Transverse colon (tissue), 4 donors: ENCODE measurements at regions not wholly inside any gene's neighbourhood (a gene's known extent, or its start where the extent isn't known, plus 50 kb on each side); places are given as distances from the start of the nearest gene placed in this dataset.

ENCODE experiments used
- DNase-seq: peaks from one replicate; pipeline ENCODE4 v3.0.0-alpha.2; 2019
- H3K27ac ChIP-seq, 4 donors: fragments of 200-600 bp; sonication (generic); 2 replicates each; pipeline ENCODE4 v1.5.1; 2016 to 2018; ENCODE audit warnings: inconsistent platforms in 4 of 4
- H3K27me3 ChIP-seq: fragments of 200-600 bp; sonication (generic); 2 replicates; pipeline ENCODE4 v1.5.1; 2017; ENCODE audit warnings: inconsistent platforms
- H3K36me3 ChIP-seq, 4 donors: fragments of 200-600 bp; sonication (generic); 2 replicates each; pipeline ENCODE4 v1.5.1; 2017 to 2019; ENCODE audit warnings: inconsistent platforms in 4 of 4
- H3K4me1 ChIP-seq, 4 donors: fragments of 200-600 bp; sonication (generic); 2 replicates each; pipeline ENCODE4 v1.5.1; 2017 to 2020; ENCODE audit warnings: inconsistent platforms in 4 of 4
- H3K4me3 ChIP-seq, 4 donors: fragments of 200-600 bp; sonication (generic); 1 replicate in 1 of 4; 2 replicates in 3 of 4; pipeline versions ENCODE4 v1.5.1 to v1.6.1; 2017 to 2019; ENCODE audit warnings: inconsistent platforms in 4 of 4
- H3K9me3 ChIP-seq, 2 donors: fragments of 200-600 bp; sonication (generic); 2 replicates each; pipeline ENCODE4 v1.5.1; 2017 to 2019; ENCODE audit warnings: inconsistent platforms in 2 of 2
- CTCF ChIP-seq, 5 experiments: fragments of 200-600 bp in 3 of 5; fragments of 450-650 bp in 2 of 5; sonication (generic) in 3 of 5; IDR thresholded peaks; 1 replicate in 2 of 5; 2 replicates in 3 of 5; pipeline ENCODE4 v1.5.1; 2016 to 2017; ENCODE audit warnings: antibody characterized with exemption in 5 of 5, inconsistent platforms in 3 of 5, mild to moderate bottlenecking in 2 of 5, moderate library complexity in 1 of 5
- EP300 ChIP-seq: sonication (generic); formaldehyde crosslinking; IDR thresholded peaks from one replicate; pipeline ENCODE4 v1.6.1; 2017; ENCODE audit warnings: antibody characterized with exemption, low read depth
- POLR2A ChIP-seq: fragments of 450-650 bp; IDR thresholded peaks from one replicate; pipeline ENCODE4 v1.6.1; 2016; ENCODE audit warnings: antibody characterized with exemption, mild to moderate bottlenecking, moderate library complexity
- POLR2AphosphoS5 ChIP-seq, 3 donors: sonication (generic); formaldehyde crosslinking; IDR thresholded peaks; one replicate each; pipeline ENCODE4 v1.6.1; 2016; ENCODE audit warnings: antibody characterized with exemption in 3 of 3
- WGBS, 2 donors: methylation state at CpG; one replicate each; pipeline ENCODE4 v1.1.5; 2018; ENCODE audit warnings: low coverage in 1 of 2; 5-methylcytosine and 5-hydroxymethylcytosine counted together
- in situ Hi-C, 4 donors: fragments of 200-750 bp; cut with MboI; loops; one replicate each; pipeline versions ENCODE4 v1.15.0 to v1.15.1; 2017; ENCODE audit warnings: low sequenced_read_pairs in 3 of 4, low pct_ligation_motif_present in 1 of 4, low pct_unique_long_range_greater_than_20kb in 1 of 4
- intact Hi-C: fragments of 100-400 bp; cut with DNase I; formaldehyde crosslinking; loops from one replicate; pipeline ENCODE4 v1.15.1; 2023; ENCODE audit warnings: low total_unique reads

- TF ChIP-seq CTCF (IDR thresholded peaks at IDR 0.05), result no peak
- no peak for TF ChIP-seq POLR2AphosphoS5 (IDR thresholded peaks at IDR 0.05)
- TF ChIP-seq EP300, result no peak
- TF ChIP-seq POLR2A, result no peak
- 65% methylated on average over 14 of the region's 14 CpGs; no CpG with 5 or more reads in 1 of the 2 donors for WGBS, 2 donors
- in situ Hi-C loops, result no loop called here
- Histone ChIP-seq H3K27me3 (no peaks in the 10 kb centered on the region), H3K9me3 (no peaks in the 10 kb centered on the region), H3K27ac (no peak overlapping the region), H3K4me3 (peak overlapping the region in 2 of 4 donors; percentile 9 to 34), H3K4me1 (peaks cover 0 to 7% (median 0%) of the 10 kb centered on the region in 4 donors), H3K36me3 (no peaks in the 10 kb centered on the region)
- DNase-seq, result no peak
- intact Hi-C loops, result no loop called here
Observed at GRCh38 chr6:90413396-90413795, 116.8 kb upstream of the BACH2 start.

- H3K27me3 ChIP-seq, result no peaks in the 10 kb centered on the region
- TF ChIP-seq POLR2A (no peak), CTCF (IDR thresholded peaks at IDR 0.05) (no peak), EP300 (no peak), POLR2AphosphoS5 (IDR thresholded peaks at IDR 0.05) (no peak)
- H3K27ac ChIP-seq, result no peak overlapping the region
- peaks cover 0 to 7% (median 0%) of the 10 kb centered on the region in 4 donors for H3K4me1 ChIP-seq
- no peaks in the 10 kb centered on the region for H3K36me3 ChIP-seq
- no peaks in the 10 kb centered on the region for H3K9me3 ChIP-seq
- intact Hi-C loops (no loop called here), in situ Hi-C loops (no loop called here)
- 82 to 89% methylated on average over 1 to 3 of the region's 3 CpGs for whole genome bisulfite sequencing, 2 donors
- H3K4me3 ChIP-seq, result no peak overlapping the region
- DNase-seq, result no peak
Observed at GRCh38 chr6:90412538-90413369, 116.1 kb upstream of the BACH2 start.

GRCh38 chr6:90411292-90411781 is 114.7 kb upstream of the BACH2 start:
- Histone ChIP-seq H3K36me3 (no peaks in the 10 kb centered on the region), H3K27ac (no peak overlapping the region), H3K9me3 (no peaks in the 10 kb centered on the region), H3K27me3 (no peaks in the 10 kb centered on the region), H3K4me1 (peaks cover 0 to 7% (median 0%) of the 10 kb centered on the region in 4 donors), H3K4me3 (no peak overlapping the region)
- DNase-seq, result no peak
- in situ Hi-C loops (no loop called here), intact Hi-C loops (no loop called here)
- TF ChIP-seq POLR2A (no peak), POLR2AphosphoS5 (IDR thresholded peaks at IDR 0.05) (no peak), EP300 (no peak), CTCF (IDR thresholded peaks at IDR 0.05) (no peak)
- 51 to 65% methylated on average over 6 to 7 of the region's 7 CpGs for WGBS, 2 donors

- in situ Hi-C loops, result no loop called here
- no peaks in the 10 kb centered on the region for H3K9me3 ChIP-seq
- peaks cover 0 to 7% (median 0%) of the 10 kb centered on the region in 4 donors for H3K4me1 ChIP-seq
- TF ChIP-seq POLR2AphosphoS5 (IDR thresholded peaks at IDR 0.05), result no peak
- no peak for TF ChIP-seq CTCF (IDR thresholded peaks at IDR 0.05)
- no peak for TF ChIP-seq POLR2A
- TF ChIP-seq EP300, result no peak
- H3K4me3 ChIP-seq, result no peak overlapping the region
- H3K27ac ChIP-seq, result no peak overlapping the region
- H3K27me3 ChIP-seq, result no peaks in the 10 kb centered on the region
- intact Hi-C loops, result no loop called here
- H3K36me3 ChIP-seq, result no peaks in the 10 kb centered on the region
- 97 to 100% methylated on average over 1 of the region's 1 CpG for WGBS, 2 donors
- no peak for DNase-seq
Observed at GRCh38 chr6:90409700-90410099, 113.1 kb upstream of the BACH2 start.
